Astrocyte of the spinal cord (primary cell): ENCODE measurements at regions not wholly inside any gene's neighbourhood (a gene's known extent, or its start where the extent isn't known, plus 50 kb on each side); places are given as distances from the start of the nearest gene placed in this dataset.

ENCODE experiments used
- DNase-seq: peaks from one replicate; pipeline ENCODE4 v3.0.0; 2011; ENCODE audit warnings: low read depth, low spot score
- H3K4me3 ChIP-seq: 2 replicates; pipeline ENCODE4 v1.5.1; 2011; ENCODE audit warnings: low read depth, mild to moderate bottlenecking, low read length, moderate library complexity
- in situ Hi-C: cut with HindIII; loops from 2 replicates; pipeline ENCODE4 v1.10.0; 2017; ENCODE audit warnings: low sequenced_read_pairs
- TF ChIP-seq, protein P1 (sequence below): IDR thresholded peaks from 2 replicates; pipeline ENCODE4 v1.5.1; 2012; ENCODE audit warnings: low read depth, mild to moderate bottlenecking, low read length, inconsistent platforms

DNA sequence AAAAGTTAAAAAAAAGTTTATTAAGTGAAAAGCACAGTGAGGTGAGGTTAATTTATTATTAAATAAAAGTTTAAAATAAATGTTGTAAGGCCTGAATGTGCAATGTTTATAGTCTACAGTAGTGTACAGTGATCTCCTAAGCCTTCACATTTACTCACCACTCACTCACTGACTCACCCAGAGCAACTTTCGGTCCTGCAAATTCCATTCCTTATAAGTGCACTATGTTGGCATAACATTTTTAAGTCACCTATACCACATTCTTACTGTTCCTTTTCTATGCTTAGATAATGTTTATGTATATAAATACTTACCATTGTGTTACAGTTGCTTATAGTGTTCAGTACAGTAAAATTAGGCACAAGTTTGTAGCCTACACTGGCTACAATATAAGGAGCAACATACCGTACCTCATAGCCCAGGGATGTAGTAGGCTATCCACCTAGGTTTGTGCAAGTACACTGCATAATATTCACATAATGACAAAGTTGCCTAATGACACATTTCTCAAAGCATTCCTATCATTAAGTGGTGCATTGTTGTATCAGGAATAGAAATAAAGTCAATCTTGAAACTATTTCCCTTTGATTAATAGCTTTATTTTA is 426.5 kb upstream of the BRINP3 start:
- TF ChIP-seq, protein P1, sequence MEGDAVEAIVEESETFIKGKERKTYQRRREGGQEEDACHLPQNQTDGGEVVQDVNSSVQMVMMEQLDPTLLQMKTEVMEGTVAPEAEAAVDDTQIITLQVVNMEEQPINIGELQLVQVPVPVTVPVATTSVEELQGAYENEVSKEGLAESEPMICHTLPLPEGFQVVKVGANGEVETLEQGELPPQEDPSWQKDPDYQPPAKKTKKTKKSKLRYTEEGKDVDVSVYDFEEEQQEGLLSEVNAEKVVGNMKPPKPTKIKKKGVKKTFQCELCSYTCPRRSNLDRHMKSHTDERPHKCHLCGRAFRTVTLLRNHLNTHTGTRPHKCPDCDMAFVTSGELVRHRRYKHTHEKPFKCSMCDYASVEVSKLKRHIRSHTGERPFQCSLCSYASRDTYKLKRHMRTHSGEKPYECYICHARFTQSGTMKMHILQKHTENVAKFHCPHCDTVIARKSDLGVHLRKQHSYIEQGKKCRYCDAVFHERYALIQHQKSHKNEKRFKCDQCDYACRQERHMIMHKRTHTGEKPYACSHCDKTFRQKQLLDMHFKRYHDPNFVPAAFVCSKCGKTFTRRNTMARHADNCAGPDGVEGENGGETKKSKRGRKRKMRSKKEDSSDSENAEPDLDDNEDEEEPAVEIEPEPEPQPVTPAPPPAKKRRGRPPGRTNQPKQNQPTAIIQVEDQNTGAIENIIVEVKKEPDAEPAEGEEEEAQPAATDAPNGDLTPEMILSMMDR = no peak
- peak; percentile 73 for DNase-seq
- no peak overlapping the region for H3K4me3 ChIP-seq
- in situ Hi-C loops = no loop called here

- in situ Hi-C loops = no loop called here
These were observed 428.6 kb upstream of the BRINP3 start for GRCh38 chr1:190906206-190906725.

GRCh38 chr1:190908246-190908645 is 430.6 kb upstream of the BRINP3 start:
- peak; percentile 18 for DNase-seq
- no peak overlapping the region for H3K4me3 ChIP-seq
- in situ Hi-C loops = no loop called here
- TF ChIP-seq, protein P1 = no peak

More at GRCh38 chr1:190906206-190906725, 428.6 kb upstream of the BRINP3 start:
- H3K4me3 ChIP-seq = no peak overlapping the region
- DNase-seq = no peak
- TF ChIP-seq, protein P1 = no peak

GRCh38 chr1:190908691-190909090 is 431.0 kb upstream of the BRINP3 start:
- in situ Hi-C loops = no loop called here
- no peak overlapping the region for H3K4me3 ChIP-seq
- DNase-seq = peak; percentile 36
- TF ChIP-seq, protein P1 = no peak

DNA sequence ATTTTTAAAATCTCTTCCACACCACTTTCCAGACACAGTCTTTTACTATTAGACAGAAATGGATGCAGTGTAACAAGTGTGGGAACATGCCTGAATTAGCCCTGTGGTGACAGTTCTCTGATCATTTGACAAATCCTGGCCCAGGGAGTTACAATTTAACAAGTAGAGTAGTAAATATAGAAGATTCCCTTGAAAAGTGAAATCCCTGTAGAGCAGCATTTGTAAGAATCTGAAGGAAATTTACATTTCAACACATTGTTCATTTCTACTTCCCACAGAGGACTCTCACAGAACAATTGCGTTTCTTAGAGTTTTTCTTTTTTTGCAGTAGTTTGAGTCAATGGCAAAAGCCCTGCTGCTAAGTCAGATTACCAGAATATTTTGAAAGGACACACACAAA is 458.3 kb upstream of the BRINP3 start:
- in situ Hi-C loops = no loop called here
- H3K4me3 ChIP-seq = no peak overlapping the region
- DNase-seq = no peak
- TF ChIP-seq, protein P1 = no peak

GRCh38 chr1:190936337-190936736 is 458.7 kb upstream of the BRINP3 start:
- no peak for DNase-seq
- in situ Hi-C loops = no loop called here
- H3K4me3 ChIP-seq = no peak overlapping the region
- TF ChIP-seq, protein P1 = no peak
